ENCODE measurements at regions not wholly inside any gene's neighbourhood (a gene's known extent, or its start where the extent isn't known, plus 50 kb on each side); places are given as distances from the start of the nearest gene placed in this dataset.
A peak's percentile ranks its signal among the peaks of the same experiment; 100 is the strongest.

- no peak for DNase-seq (ENCODE audit: low spot score)
Measured at GRCh38 chr7:156128496-156128895, 316.2 kb upstream of the SHH start.

- no peak for DNase-seq (ENCODE audit: low spot score)
Measured at GRCh38 chr7:156127166-156128134, 315.2 kb upstream of the SHH start.

- DNase-seq (ENCODE audit: low spot score), result no peak
Measured at GRCh38 chr7:156125841-156126730, 313.8 kb upstream of the SHH start.

- DNase-seq (ENCODE audit: low spot score), result no peak
Measured at GRCh38 chr7:156124356-156124755, 312.1 kb upstream of the SHH start.

GRCh38 chr7:156123362-156123761 lies 311.1 kb upstream of the SHH start:
- no peak for DNase-seq (ENCODE audit: low spot score)

GRCh38 chr7:156122752-156123354 lies 310.6 kb upstream of the SHH start:
- DNase-seq (ENCODE audit: low spot score), result no peak

GRCh38 chr7:156121956-156122355 lies 309.7 kb upstream of the SHH start:
- no peak for DNase-seq (ENCODE audit: low spot score)

- DNase-seq (ENCODE audit: low spot score), result no peak
Measured at GRCh38 chr7:156121434-156121833, 309.2 kb upstream of the SHH start.

- no peak for DNase-seq (ENCODE audit: low spot score)
Measured at GRCh38 chr7:156120552-156120951, 308.3 kb upstream of the SHH start.

GRCh38 chr7:156119771-156120170 lies 307.5 kb upstream of the SHH start:
- DNase-seq (ENCODE audit: low spot score), result no peak

GRCh38 chr7:156118248-156118645 lies 306.0 kb upstream of the SHH start:
- no peak for DNase-seq (ENCODE audit: low spot score)

GRCh38 chr7:156117542-156118247 lies 305.4 kb upstream of the SHH start:
- DNase-seq (ENCODE audit: low spot score), result no peak

- DNase-seq (ENCODE audit: low spot score), result peak; percentile 64
Measured at GRCh38 chr7:156116514-156117215, 304.4 kb upstream of the SHH start.

GRCh38 chr7:156115582-156115981 lies 303.3 kb upstream of the SHH start:
- no peak for DNase-seq (ENCODE audit: low spot score)

GRCh38 chr7:156113731-156114130 lies 301.5 kb upstream of the SHH start:
- DNase-seq (ENCODE audit: low spot score), result no peak

GRCh38 chr7:156109988-156110387 lies 297.7 kb upstream of the SHH start:
- no peak for DNase-seq (ENCODE audit: low spot score)

- no peak for DNase-seq (ENCODE audit: low spot score)
Measured at GRCh38 chr7:156109076-156109475, 296.8 kb upstream of the SHH start.

- no peak for DNase-seq (ENCODE audit: low spot score)
Measured at GRCh38 chr7:156107957-156108356, 295.7 kb upstream of the SHH start.

GRCh38 chr7:156106107-156106426 lies 293.8 kb upstream of the SHH start:
- DNase-seq (ENCODE audit: low spot score), result no peak

GRCh38 chr7:156105337-156106106 lies 293.3 kb upstream of the SHH start:
- no peak for DNase-seq (ENCODE audit: low spot score)

Data from umbilical cord (tissue), 1 donor.